ENCODE measurements at regions not wholly inside any gene's neighbourhood (a gene's known extent, or its start where the extent isn't known, plus 50 kb on each side); places are given as distances from the start of the nearest gene placed in this dataset.

- intact Hi-C loops (cut with DNase I), result no loop called here
- no peak for DNase-seq
- ATAC-seq, result no peak
- H3K27me3 ChIP-seq, result no peaks in the 10 kb centered on the region
- no peaks in the 10 kb centered on the region for H3K4me1 ChIP-seq
- WGBS (ENCODE audit: insufficient coverage, low coverage, low lambda C conversion rate, missing lambda C conversion rate), result 62% methylated on average over 3 of the region's 3 CpGs
- no peaks in the 10 kb centered on the region for H3K36me3 ChIP-seq
- no peak overlapping the region for H3K4me3 ChIP-seq
- no peak overlapping the region for H3K27ac ChIP-seq
- no peaks in the 10 kb centered on the region for H3K9me3 ChIP-seq
- no peak for TF ChIP-seq POLR2A (IDR thresholded peaks at IDR 0.05)
- TF ChIP-seq CTCF (IDR thresholded peaks at IDR 0.05), result no peak
These were observed 276.0 kb downstream of the GPATCH2 start for GRCh38 chr1:217354895-217355294.

DNA sequence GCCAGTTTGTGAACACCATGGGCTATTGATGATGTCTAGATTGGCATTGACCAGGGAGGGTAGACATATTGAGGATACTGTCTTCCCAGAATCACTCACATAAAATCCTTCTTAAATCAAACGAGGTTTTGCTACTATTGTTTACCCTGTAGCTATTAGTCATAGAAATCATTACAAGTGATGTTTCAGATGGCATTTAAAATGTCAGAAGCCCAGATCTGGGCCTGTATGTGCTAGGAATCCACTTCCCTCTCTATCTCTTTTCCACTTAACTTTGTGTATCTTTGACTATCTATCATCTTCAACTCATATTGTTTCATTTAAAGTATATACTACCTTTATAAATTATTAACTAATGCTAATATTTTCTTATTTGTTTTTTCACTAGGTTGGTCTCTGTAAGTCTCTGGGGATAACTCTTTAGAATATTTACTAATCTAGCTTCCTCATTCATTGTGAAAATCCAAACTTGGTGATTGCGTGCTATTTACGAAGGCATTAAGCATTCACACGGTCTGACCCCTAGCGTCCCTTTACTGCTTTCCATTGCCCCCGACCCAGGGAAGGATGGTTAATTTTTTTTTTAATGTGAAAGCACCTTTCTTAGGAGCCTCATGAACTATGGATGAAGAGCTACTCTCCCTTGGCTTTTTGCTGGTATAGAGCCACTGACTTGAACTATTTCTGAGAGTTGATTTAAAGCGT is 281.8 kb downstream of the GPATCH2 start:
- DNase-seq (no peak), ATAC-seq (no peak)
- Histone ChIP-seq H3K36me3 (no peaks in the 10 kb centered on the region), H3K4me3 (no peak overlapping the region), H3K4me1 (no peaks in the 10 kb centered on the region), H3K27ac (no peak overlapping the region), H3K27me3 (no peaks in the 10 kb centered on the region), H3K9me3 (no peaks in the 10 kb centered on the region)
- intact Hi-C loops (cut with DNase I), result no loop called here
- TF ChIP-seq POLR2A (IDR thresholded peaks at IDR 0.05) (no peak), CTCF (IDR thresholded peaks at IDR 0.05) (no peak)
- WGBS (ENCODE audit: insufficient coverage, low coverage, low lambda C conversion rate, missing lambda C conversion rate), result 39% methylated on average over 7 of the region's 7 CpGs

DNA sequence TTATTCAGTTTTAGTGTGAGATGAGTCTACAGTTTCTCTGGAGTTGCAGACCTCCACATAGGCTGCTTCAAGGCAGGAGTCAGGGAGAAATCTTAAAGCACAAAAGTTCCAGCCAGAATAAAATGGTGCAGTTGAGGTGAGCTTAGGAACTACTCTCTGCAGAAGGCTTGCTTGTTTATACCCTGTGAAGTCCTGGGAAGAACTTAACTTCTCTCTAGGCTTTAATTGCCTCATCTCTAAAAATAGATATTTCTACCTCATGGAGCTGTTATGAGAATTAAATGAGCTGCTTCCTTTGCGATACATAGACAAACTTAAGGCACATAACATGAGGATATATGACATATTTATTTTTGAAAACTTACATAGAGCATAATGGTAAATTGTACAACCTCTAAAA is 286.2 kb downstream of the GPATCH2 start:
- no peaks in the 10 kb centered on the region for H3K27me3 ChIP-seq
- 90% methylated on average over 1 of the region's 1 CpG for WGBS (ENCODE audit: insufficient coverage, low coverage, low lambda C conversion rate, missing lambda C conversion rate)
- H3K36me3 ChIP-seq, result no peaks in the 10 kb centered on the region
- DNase-seq (no peak), ATAC-seq (no peak)
- no peak overlapping the region for H3K27ac ChIP-seq
- TF ChIP-seq CTCF (IDR thresholded peaks at IDR 0.05) (no peak), POLR2A (IDR thresholded peaks at IDR 0.05) (no peak)
- no peaks in the 10 kb centered on the region for H3K4me1 ChIP-seq
- no peaks in the 10 kb centered on the region for H3K9me3 ChIP-seq
- no peak overlapping the region for H3K4me3 ChIP-seq
- intact Hi-C loops (cut with DNase I), result no loop called here

GRCh38 chr1:217343907-217344306 is 287.0 kb downstream of the GPATCH2 start:
- intact Hi-C loops (cut with DNase I), result no loop called here
- H3K9me3 ChIP-seq, result no peaks in the 10 kb centered on the region
- H3K27me3 ChIP-seq, result no peaks in the 10 kb centered on the region
- DNase-seq (no peak), ATAC-seq (no peak)
- WGBS (ENCODE audit: insufficient coverage, low coverage, low lambda C conversion rate, missing lambda C conversion rate), result 42% methylated on average over 4 of the region's 8 CpGs
- no peak overlapping the region for H3K27ac ChIP-seq
- no peaks in the 10 kb centered on the region for H3K4me1 ChIP-seq
- H3K4me3 ChIP-seq, result no peak overlapping the region
- H3K36me3 ChIP-seq, result no peaks in the 10 kb centered on the region
- no peak for TF ChIP-seq POLR2A (IDR thresholded peaks at IDR 0.05)
- TF ChIP-seq CTCF (IDR thresholded peaks at IDR 0.05), result no peak

- no peak for DNase-seq
- Histone ChIP-seq H3K4me3 (no peak overlapping the region), H3K27me3 (no peaks in the 10 kb centered on the region), H3K36me3 (no peaks in the 10 kb centered on the region), H3K4me1 (no peaks in the 10 kb centered on the region), H3K27ac (no peak overlapping the region), H3K9me3 (no peaks in the 10 kb centered on the region)
- TF ChIP-seq CTCF (IDR thresholded peaks at IDR 0.05), result no peak
- TF ChIP-seq POLR2A (IDR thresholded peaks at IDR 0.05), result no peak
- intact Hi-C loops (cut with DNase I), result no loop called here
- ATAC-seq, result no peak
These were observed 288.8 kb downstream of the GPATCH2 start for GRCh38 chr1:217342105-217342504.
